ENCODE measurements at regions not wholly inside any gene's neighbourhood (a gene's known extent, or its start where the extent isn't known, plus 50 kb on each side); places are given as distances from the start of the nearest gene placed in this dataset.
"Not testable (repeated sequence)": the region's sequence is repeated elsewhere in the genome, so short reads cannot be mapped to it uniquely, and the experiment has no call there.

DNA sequence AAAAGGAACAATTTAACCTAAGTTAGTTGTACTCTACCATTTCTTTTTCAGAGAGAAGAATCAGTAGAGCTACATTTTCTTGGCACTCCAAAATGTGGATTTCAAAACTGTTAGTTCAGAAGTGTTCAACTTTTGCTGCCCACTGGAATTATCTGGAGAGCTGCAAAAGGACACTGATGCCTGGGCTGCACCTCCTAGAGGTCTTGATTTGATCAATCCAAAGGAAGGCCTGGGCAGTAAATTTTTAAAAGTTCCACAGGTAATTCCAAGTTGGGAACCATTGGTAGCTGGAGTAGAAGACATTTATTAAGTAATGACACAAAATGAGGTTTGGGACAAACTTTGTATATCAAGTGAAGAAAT lies 79.3 kb upstream of the HMCN1 start:
- no peak overlapping the region for H3K4me3 ChIP-seq (ENCODE audit: low read depth, low read length)
- DNase-seq (ENCODE audit: low read depth): no peak
- TF ChIP-seq, protein P1, sequence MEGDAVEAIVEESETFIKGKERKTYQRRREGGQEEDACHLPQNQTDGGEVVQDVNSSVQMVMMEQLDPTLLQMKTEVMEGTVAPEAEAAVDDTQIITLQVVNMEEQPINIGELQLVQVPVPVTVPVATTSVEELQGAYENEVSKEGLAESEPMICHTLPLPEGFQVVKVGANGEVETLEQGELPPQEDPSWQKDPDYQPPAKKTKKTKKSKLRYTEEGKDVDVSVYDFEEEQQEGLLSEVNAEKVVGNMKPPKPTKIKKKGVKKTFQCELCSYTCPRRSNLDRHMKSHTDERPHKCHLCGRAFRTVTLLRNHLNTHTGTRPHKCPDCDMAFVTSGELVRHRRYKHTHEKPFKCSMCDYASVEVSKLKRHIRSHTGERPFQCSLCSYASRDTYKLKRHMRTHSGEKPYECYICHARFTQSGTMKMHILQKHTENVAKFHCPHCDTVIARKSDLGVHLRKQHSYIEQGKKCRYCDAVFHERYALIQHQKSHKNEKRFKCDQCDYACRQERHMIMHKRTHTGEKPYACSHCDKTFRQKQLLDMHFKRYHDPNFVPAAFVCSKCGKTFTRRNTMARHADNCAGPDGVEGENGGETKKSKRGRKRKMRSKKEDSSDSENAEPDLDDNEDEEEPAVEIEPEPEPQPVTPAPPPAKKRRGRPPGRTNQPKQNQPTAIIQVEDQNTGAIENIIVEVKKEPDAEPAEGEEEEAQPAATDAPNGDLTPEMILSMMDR (IDR thresholded peaks at IDR 0.05; ENCODE audit: insufficient read depth, low read depth, low read length): no peak

DNA sequence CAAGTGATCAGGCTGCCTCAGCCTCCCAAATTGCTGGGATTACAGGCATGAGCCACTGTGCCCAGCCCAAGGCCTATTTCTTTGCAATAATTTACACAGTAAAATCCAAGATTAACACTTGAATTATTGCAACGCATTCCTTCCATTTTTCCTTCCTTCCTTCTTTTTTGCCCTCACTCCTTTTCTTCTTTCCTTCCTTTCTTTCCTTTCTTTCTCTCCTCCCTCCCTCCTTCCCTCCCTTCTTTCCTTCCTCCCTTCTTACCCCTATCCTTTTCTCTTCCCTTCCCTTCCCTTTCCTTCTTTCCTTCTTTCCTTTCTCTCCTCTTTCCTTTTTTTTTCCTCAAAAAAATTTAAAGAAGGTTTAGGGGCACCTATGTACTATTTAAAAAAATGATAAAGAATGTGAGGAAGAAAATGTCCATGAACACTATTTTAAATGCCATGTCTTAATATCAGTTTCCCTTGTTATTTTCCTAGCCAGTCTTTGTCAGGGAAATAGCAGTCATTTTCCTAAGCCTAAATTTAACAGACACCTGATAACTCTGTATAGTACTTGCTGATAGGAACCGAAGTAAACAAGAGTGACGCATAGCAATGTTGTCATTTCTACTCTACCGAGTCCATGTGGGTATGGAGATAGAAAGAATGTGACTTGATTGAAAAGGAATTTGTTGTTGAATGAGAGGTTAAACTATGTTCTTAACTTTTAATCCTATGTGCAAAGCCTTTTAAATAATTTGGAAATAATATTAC lies 79.8 kb upstream of the HMCN1 start:
- TF ChIP-seq, protein P1 (IDR thresholded peaks at IDR 0.05; ENCODE audit: insufficient read depth, low read depth, low read length): no peak
- H3K4me3 ChIP-seq (ENCODE audit: low read depth, low read length): no peak overlapping the region
- peak; percentile 41 for DNase-seq (ENCODE audit: low read depth)

DNA sequence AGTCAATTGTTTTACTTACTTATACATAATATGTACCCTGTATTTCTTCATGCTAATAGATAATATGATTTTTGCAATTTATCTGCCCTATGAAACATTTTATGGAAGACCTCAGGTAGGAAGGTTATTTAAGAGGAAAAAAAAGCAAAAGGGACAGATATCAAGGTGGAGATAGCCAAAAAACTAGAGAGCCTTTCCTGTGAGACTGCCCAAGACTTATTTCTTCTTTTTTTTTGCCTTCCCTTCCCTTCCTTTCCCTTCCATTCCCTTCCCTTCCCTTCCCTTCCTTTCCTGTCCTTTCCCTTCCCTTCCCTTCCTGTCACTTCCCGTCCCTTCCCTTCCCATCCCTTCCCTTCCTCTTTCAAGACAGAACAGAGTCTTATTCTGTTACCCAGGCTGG lies 80.6 kb upstream of the HMCN1 start:
- TF ChIP-seq, protein P1 (IDR thresholded peaks at IDR 0.05; ENCODE audit: insufficient read depth, low read depth, low read length): no peak
- no peak for DNase-seq (ENCODE audit: low read depth)
- no peak overlapping the region for H3K4me3 ChIP-seq (ENCODE audit: low read depth, low read length)

DNA sequence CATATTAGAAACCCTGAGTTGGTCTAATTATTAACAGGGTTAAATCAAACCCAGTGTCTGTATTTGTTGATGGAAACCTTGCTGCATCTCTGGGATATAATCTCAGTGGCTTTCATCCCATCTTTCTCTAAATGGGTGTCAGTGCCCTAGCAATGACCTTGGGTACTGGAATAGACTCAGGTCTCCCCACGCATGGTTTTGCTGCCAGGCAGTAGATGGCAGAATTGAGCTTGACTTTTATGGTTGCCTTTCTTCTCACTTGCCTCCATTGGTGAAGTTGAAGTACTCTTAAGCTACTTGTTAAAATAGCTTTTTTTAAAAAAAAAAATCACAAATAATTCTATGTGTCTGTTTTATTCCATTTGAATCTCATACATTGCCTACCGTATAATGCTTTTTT lies 81.8 kb upstream of the HMCN1 start:
- DNase-seq (ENCODE audit: low read depth): no peak
- no peak overlapping the region for H3K4me3 ChIP-seq (ENCODE audit: low read depth, low read length)
- TF ChIP-seq, protein P1 (IDR thresholded peaks at IDR 0.05; ENCODE audit: insufficient read depth, low read depth, low read length): no peak

DNA sequence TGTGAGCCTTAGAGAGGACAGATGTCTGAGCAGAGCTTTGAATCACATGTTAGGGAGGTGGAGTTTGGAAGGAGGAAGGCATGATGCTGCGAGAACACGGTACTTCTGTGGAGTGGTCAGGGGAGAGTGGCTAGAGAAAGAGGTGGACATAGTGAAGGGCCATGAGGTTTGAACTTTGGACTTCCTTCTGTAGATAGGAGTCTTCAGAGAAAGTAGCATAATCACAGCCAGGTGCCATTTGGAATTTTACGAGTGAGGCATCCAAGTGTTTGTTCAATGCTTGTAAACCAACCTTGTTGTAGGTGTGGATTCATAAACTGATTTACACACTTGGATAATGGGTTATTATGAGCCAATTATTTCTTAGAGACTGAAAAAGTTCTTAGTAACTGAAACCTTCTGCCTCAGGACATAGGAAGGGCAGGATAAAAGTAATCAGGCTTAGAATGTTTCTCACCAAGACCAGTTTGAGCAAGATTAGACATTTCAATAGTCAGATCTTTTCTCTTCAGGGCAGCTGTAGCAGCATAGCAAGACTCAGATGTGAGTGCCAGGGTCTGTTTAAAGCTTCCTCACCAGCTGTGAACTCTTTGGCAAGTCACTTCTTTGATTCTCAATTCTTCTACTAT lies 83.5 kb upstream of the HMCN1 start:
- DNase-seq (ENCODE audit: low read depth): no peak
- H3K4me3 ChIP-seq (ENCODE audit: low read depth, low read length): no peak overlapping the region
- TF ChIP-seq, protein P1 (IDR thresholded peaks at IDR 0.05; ENCODE audit: insufficient read depth, low read depth, low read length): no peak

DNA sequence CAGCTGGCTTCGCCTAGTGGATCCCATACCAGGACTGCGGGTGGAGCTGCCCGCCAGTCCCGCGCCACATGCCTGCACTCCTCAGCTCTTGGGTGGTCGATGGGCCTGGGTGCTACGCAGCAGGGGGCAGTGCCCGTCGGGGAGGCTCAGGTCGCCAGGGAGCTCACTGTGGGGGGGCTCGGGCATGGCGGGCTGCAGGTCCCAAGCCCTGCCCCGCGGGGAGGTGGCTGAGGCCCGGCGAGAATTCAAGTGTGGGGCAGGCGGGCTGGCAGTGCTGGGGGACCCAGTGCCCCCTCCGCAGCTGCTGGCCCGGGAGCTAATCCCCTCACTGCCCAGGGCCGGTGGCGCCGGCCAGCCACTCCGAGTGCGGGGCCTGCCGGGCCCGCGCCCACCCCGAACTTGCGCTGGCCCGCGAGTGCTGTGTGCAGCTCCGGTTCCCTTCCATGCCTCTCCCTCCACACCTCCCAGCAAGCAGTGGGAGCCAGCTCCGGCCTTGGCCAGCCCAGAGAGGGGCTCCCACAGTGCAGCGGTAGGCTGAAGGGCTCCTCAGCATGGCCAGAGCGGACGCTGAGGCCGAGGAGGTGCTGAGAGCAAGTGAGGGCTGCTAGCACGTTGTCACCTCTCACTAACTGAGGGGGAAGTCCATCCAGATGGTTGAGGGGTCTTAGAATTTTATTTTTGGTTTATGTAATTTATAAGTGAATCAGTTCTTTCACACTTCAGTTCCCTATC lies 85.2 kb upstream of the HMCN1 start:
- DNase-seq (ENCODE audit: low read depth): no peak
- no peak overlapping the region for H3K4me3 ChIP-seq (ENCODE audit: low read depth, low read length)
- TF ChIP-seq, protein P1 (IDR thresholded peaks at IDR 0.05; ENCODE audit: insufficient read depth, low read depth, low read length): no peak

DNA sequence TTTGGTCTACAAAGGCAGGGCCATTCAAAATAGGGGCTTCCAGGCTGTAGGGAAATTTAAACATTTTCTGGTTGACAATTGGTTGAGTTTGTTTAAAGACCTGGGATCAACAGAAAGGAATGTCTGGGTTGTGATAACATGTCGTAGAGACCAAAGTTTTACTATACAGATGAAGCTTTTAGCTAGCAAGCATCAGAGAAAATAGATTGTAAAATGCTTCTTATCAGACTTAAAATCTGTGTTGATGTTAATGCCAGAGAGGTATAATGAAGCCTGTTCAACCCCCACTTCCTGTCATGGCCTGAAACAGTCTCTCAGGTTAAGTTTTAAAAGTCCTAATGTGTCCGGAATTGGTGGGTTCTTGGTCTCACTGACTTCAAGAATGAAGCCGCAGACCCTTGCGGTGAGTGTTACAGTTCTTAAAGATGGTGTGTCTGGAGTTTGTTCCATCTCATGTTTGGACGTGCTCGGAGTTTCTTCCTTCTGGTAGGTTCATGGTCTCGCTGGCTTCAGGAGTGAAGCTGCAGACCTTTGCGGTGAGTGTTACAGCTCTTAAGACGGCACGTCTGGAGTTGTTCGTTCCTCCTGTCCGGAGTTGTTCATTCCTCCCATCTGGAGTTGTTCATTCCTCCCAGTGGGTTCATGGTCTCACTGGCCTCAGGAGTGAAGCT lies 86.5 kb upstream of the HMCN1 start:
- DNase-seq (ENCODE audit: low read depth); H3K4me3 ChIP-seq (ENCODE audit: low read depth, low read length): not testable (repeated sequence)
